ENCODE measurements at regions not wholly inside any gene's neighbourhood (a gene's known extent, or its start where the extent isn't known, plus 50 kb on each side); places are given as distances from the start of the nearest gene placed in this dataset.

GRCh38 chr5:163190283-163190682, 247.1 kb upstream of the CCNG1 start:
- TF ChIP-seq, protein P1, sequence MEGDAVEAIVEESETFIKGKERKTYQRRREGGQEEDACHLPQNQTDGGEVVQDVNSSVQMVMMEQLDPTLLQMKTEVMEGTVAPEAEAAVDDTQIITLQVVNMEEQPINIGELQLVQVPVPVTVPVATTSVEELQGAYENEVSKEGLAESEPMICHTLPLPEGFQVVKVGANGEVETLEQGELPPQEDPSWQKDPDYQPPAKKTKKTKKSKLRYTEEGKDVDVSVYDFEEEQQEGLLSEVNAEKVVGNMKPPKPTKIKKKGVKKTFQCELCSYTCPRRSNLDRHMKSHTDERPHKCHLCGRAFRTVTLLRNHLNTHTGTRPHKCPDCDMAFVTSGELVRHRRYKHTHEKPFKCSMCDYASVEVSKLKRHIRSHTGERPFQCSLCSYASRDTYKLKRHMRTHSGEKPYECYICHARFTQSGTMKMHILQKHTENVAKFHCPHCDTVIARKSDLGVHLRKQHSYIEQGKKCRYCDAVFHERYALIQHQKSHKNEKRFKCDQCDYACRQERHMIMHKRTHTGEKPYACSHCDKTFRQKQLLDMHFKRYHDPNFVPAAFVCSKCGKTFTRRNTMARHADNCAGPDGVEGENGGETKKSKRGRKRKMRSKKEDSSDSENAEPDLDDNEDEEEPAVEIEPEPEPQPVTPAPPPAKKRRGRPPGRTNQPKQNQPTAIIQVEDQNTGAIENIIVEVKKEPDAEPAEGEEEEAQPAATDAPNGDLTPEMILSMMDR (IDR thresholded peaks at IDR 0.05; ENCODE audit: extremely low read depth in 1 of 2, insufficient read depth in 1 of 2, low read depth in 1 of 2, low read length in 2 of 2): no peak
- no peak for TF ChIP-seq EZH2 (IDR thresholded peaks at IDR 0.05; ENCODE audit: borderline replicate concordance, low read depth, low read length, severe bottlenecking)
- TF ChIP-seq POLR2A (IDR thresholded peaks at IDR 0.05; ENCODE audit: low read depth, low read length): no peak

All from endothelial cell of umbilical vein (primary cell).